ENCODE measurements at regions not wholly inside any gene's neighbourhood (a gene's known extent, or its start where the extent isn't known, plus 50 kb on each side); places are given as distances from the start of the nearest gene placed in this dataset.

- no peaks in the 10 kb centered on the region for H3K36me3 ChIP-seq (ENCODE audit: insufficient read depth)
- Mint-ChIP-seq H3K4me1 (no peaks in the 10 kb centered on the region), H3K4me3 (no peak overlapping the region), H3K9me3 (no peaks in the 10 kb centered on the region), H3K36me3 (ENCODE audit: low read depth) (peaks cover 1% of the 10 kb centered on the region; the same call in 1 of the 3 replicates), H3K27ac (no peak overlapping the region), H3K27me3 (ENCODE audit: insufficient read depth, low read depth, poor library complexity) (no peaks in the 10 kb centered on the region)
- no peak overlapping the region for H2AFZ ChIP-seq
- H3K9me2 ChIP-seq (ENCODE audit: insufficient read depth): no peaks in the 10 kb centered on the region
- H3K4me2 ChIP-seq: no peak overlapping the region
- H3K27ac ChIP-seq (ENCODE audit: low read depth): no peak overlapping the region
- no peaks in the 10 kb centered on the region for H3K27me3 ChIP-seq (ENCODE audit: insufficient read depth)
- DNase-seq (ENCODE audit: low spot score) (no peak), ATAC-seq (no peak)
- no peaks in the 10 kb centered on the region for H3K4me1 ChIP-seq (ENCODE audit: insufficient read depth)
- H3K4me3 ChIP-seq: no peak overlapping the region
- no peaks in the 10 kb centered on the region for H4K20me1 ChIP-seq (replicated peaks; ENCODE audit: insufficient read depth)
- H3K79me2 ChIP-seq (replicated peaks; ENCODE audit: insufficient read depth): no peaks in the 10 kb centered on the region
- TF ChIP-seq EZH2phosphoT487 (IDR thresholded peaks at IDR 0.05; ENCODE audit: unreplicated experiment): no peak
- TF ChIP-seq, protein P1, sequence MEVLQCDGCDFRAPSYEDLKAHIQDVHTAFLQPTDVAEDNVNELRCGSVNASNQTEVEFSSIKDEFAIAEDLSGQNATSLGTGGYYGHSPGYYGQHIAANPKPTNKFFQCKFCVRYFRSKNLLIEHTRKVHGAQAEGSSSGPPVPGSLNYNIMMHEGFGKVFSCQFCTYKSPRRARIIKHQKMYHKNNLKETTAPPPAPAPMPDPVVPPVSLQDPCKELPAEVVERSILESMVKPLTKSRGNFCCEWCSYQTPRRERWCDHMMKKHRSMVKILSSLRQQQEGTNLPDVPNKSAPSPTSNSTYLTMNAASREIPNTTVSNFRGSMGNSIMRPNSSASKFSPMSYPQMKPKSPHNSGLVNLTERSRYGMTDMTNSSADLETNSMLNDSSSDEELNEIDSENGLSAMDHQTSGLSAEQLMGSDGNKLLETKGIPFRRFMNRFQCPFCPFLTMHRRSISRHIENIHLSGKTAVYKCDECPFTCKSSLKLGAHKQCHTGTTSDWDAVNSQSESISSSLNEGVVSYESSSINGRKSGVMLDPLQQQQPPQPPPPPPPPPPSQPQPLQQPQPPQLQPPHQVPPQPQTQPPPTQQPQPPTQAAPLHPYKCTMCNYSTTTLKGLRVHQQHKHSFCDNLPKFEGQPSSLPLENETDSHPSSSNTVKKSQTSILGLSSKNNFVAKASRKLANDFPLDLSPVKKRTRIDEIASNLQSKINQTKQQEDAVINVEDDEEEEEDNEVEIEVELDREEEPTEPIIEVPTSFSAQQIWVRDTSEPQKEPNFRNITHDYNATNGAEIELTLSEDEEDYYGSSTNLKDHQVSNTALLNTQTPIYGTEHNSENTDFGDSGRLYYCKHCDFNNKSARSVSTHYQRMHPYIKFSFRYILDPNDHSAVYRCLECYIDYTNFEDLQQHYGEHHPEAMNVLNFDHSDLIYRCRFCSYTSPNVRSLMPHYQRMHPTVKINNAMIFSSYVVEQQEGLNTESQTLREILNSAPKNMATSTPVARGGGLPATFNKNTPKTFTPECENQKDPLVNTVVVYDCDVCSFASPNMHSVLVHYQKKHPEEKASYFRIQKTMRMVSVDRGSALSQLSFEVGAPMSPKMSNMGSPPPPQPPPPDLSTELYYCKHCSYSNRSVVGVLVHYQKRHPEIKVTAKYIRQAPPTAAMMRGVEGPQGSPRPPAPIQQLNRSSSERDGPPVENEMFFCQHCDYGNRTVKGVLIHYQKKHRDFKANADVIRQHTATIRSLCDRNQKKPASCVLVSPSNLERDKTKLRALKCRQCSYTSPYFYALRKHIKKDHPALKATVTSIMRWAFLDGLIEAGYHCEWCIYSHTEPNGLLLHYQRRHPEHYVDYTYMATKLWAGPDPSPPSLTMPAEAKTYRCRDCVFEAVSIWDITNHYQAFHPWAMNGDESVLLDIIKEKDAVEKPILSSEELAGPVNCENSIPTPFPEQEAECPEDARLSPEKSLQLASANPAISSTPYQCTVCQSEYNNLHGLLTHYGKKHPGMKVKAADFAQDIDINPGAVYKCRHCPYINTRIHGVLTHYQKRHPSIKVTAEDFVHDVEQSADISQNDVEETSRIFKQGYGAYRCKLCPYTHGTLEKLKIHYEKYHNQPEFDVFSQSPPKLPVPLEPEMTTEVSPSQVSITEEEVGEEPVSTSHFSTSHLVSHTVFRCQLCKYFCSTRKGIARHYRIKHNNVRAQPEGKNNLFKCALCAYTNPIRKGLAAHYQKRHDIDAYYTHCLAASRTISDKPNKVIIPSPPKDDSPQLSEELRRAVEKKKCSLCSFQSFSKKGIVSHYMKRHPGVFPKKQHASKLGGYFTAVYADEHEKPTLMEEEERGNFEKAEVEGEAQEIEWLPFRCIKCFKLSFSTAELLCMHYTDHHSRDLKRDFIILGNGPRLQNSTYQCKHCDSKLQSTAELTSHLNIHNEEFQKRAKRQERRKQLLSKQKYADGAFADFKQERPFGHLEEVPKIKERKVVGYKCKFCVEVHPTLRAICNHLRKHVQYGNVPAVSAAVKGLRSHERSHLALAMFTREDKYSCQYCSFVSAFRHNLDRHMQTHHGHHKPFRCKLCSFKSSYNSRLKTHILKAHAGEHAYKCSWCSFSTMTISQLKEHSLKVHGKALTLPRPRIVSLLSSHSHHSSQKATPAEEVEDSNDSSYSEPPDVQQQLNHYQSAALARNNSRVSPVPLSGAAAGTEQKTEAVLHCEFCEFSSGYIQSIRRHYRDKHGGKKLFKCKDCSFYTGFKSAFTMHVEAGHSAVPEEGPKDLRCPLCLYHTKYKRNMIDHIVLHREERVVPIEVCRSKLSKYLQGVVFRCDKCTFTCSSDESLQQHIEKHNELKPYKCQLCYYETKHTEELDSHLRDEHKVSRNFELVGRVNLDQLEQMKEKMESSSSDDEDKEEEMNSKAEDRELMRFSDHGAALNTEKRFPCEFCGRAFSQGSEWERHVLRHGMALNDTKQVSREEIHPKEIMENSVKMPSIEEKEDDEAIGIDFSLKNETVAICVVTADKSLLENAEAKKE (CRISPR knock-in tag; IDR thresholded peaks at IDR 0.05): no peak
- no peak for TF ChIP-seq STAT1 (IDR thresholded peaks at IDR 0.05; ENCODE audit: unreplicated experiment)
- no peak for TF ChIP-seq ZNF331 (CRISPR knock-in tag; IDR thresholded peaks at IDR 0.05; ENCODE audit: low read depth)
- TF ChIP-seq, protein P2, sequence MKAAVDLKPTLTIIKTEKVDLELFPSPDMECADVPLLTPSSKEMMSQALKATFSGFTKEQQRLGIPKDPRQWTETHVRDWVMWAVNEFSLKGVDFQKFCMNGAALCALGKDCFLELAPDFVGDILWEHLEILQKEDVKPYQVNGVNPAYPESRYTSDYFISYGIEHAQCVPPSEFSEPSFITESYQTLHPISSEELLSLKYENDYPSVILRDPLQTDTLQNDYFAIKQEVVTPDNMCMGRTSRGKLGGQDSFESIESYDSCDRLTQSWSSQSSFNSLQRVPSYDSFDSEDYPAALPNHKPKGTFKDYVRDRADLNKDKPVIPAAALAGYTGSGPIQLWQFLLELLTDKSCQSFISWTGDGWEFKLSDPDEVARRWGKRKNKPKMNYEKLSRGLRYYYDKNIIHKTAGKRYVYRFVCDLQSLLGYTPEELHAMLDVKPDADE (IDR thresholded peaks at IDR 0.05): no peak
- TF ChIP-seq, protein P3, sequence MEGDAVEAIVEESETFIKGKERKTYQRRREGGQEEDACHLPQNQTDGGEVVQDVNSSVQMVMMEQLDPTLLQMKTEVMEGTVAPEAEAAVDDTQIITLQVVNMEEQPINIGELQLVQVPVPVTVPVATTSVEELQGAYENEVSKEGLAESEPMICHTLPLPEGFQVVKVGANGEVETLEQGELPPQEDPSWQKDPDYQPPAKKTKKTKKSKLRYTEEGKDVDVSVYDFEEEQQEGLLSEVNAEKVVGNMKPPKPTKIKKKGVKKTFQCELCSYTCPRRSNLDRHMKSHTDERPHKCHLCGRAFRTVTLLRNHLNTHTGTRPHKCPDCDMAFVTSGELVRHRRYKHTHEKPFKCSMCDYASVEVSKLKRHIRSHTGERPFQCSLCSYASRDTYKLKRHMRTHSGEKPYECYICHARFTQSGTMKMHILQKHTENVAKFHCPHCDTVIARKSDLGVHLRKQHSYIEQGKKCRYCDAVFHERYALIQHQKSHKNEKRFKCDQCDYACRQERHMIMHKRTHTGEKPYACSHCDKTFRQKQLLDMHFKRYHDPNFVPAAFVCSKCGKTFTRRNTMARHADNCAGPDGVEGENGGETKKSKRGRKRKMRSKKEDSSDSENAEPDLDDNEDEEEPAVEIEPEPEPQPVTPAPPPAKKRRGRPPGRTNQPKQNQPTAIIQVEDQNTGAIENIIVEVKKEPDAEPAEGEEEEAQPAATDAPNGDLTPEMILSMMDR (conservative IDR thresholded peaks at IDR 0.05; ENCODE audit: low read depth in 2 of 2): no peak
- no peak for TF ChIP-seq REST (IDR thresholded peaks at IDR 0.05; ENCODE audit: unreplicated experiment)
- TF ChIP-seq NANOG (IDR thresholded peaks at IDR 0.05; ENCODE audit: borderline replicate concordance): no peak
- TF ChIP-seq ZNF114 (CRISPR knock-in tag; IDR thresholded peaks at IDR 0.05): no peak
- no peak for TF ChIP-seq CREB1 (CRISPR knock-in tag; IDR thresholded peaks at IDR 0.05; ENCODE audit: low read depth)
- no peak for TF ChIP-seq JUNB (IDR thresholded peaks at IDR 0.05; ENCODE audit: unreplicated experiment)
- no peak for TF ChIP-seq EZH2 (IDR thresholded peaks at IDR 0.05; ENCODE audit: low read depth, unreplicated experiment)
- TF ChIP-seq POLR2AphosphoS5 (IDR thresholded peaks at IDR 0.05; ENCODE audit: low read depth): no peak
- no peaks in the 10 kb centered on the region for H3F3A ChIP-seq (replicated peaks; ENCODE audit: low read depth)
These were observed 136.0 kb upstream of the CBLB start for GRCh38 chr3:106004826-106005225.

Measured in GM23338 (cell line).